Endothelial cell of umbilical vein (primary cell): ENCODE measurements at regions not wholly inside any gene's neighbourhood (a gene's known extent, or its start where the extent isn't known, plus 50 kb on each side); places are given as distances from the start of the nearest gene placed in this dataset.
A peak's percentile ranks its signal among the peaks of the same experiment; 100 is the strongest.
"Not testable (repeated sequence)": the region's sequence is repeated elsewhere in the genome, so short reads cannot be mapped to it uniquely, and the experiment has no call there.

ENCODE experiments used
- BruUV-seq: library from RNA; stranded (reverse); fragments of 400-500 nt; replicated peaks from 2 replicates; lab custom pipeline; 2021; lab: Mats Ljungman, UMichigan
- CTCF ChIA-PET: fragments of 300-600, 350-600 bp; sonication (Branson Sonifier 250); formaldehyde crosslinking; loops from one replicate; lab custom pipeline; 2021; ENCODE audit warnings: antibody characterized with exemption, inconsistent platforms; lab: Charles Lee
- POLR2A ChIA-PET: fragments of 300-600, 350-600 bp; sonication (Branson Sonifier 250); formaldehyde crosslinking; loops from one replicate; lab custom pipeline; 2021; ENCODE audit warnings: antibody characterized with exemption, inconsistent platforms; lab: Charles Lee
- DNase-seq: peaks from one replicate; pipeline ENCODE4 v3.0.0-alpha.2; 2011; ENCODE audit warnings: low read depth, low spot score
- FAIRE-seq: peaks from 2 replicates; lab custom pipeline; 2011; peaks lifted over from hg19 to GRCh38; lab: Jason Lieb, UNC
- H2AFZ ChIP-seq: 2 replicates; pipeline ENCODE4 v1.6.0; 2012; ENCODE audit warnings: low read depth, low read length, control low read depth, inconsistent platforms
- H3K27ac ChIP-seq: 2 replicates; pipeline ENCODE4 v1.5.1; 2011; ENCODE audit warnings: low read depth, mild to moderate bottlenecking, control low read depth, low read length, moderate library complexity; ENCODE audit not compliant: insufficient read depth
- H3K27me3 ChIP-seq, 2 experiments: 2 replicates each; pipeline versions ENCODE4 v1.6.0 to v1.6.1; 2011; ENCODE audit warnings: low read length in 2 of 2, mixed read lengths in 1 of 2; ENCODE audit not compliant: control insufficient read depth in 2 of 2, insufficient read depth in 2 of 2
- H3K36me3 ChIP-seq, 2 experiments: 2 replicates in 1 of 2; 3 replicates in 1 of 2; pipeline ENCODE4 v1.5.1; 2011; ENCODE audit warnings: low read length in 2 of 2, mild to moderate bottlenecking in 1 of 2, moderate library complexity in 1 of 2; ENCODE audit not compliant: control insufficient read depth in 2 of 2, insufficient read depth in 2 of 2; ENCODE audit errors: extremely low read depth in 1 of 2
- H3K4me1 ChIP-seq: 3 replicates; pipeline ENCODE4 v1.5.1; 2011; ENCODE audit warnings: mild to moderate bottlenecking, low read length; ENCODE audit not compliant: control insufficient read depth, insufficient read depth; ENCODE audit errors: extremely low read depth
- H3K4me2 ChIP-seq: 2 replicates; pipeline ENCODE4 v1.6.1; 2011; ENCODE audit warnings: low read length, control low read depth, mixed read lengths; ENCODE audit not compliant: insufficient read depth
- H3K4me3 ChIP-seq, 3 experiments: fragments of 200-600 bp in 1 of 3; sonication (generic), shearing (Covaris generic) in 1 of 3; replicated peaks in 1 of 3; 2 replicates each; pipeline ENCODE4 v1.5.1; 2011 to 2016; ENCODE audit warnings: control low read depth in 3 of 3, low read length in 3 of 3, mild to moderate bottlenecking in 2 of 3, inconsistent platforms in 1 of 3, low read depth in 1 of 3, moderate library complexity in 1 of 3; ENCODE audit not compliant: insufficient read depth in 1 of 3
- H3K79me2 ChIP-seq: 2 replicates; pipeline ENCODE4 v1.6.0; 2012; ENCODE audit warnings: low read length, inconsistent platforms; ENCODE audit not compliant: control insufficient read depth, insufficient read depth
- H3K9ac ChIP-seq: replicated peaks from 2 replicates; pipeline ENCODE3; 2011; ENCODE audit warnings: low read length, control low read depth; ENCODE audit not compliant: insufficient read depth; ENCODE audit errors: extremely low read depth
- H3K9me1 ChIP-seq: replicated peaks from 3 replicates; pipeline ENCODE4 v1.6.0; 2011; ENCODE audit warnings: mild to moderate bottlenecking, low read length; ENCODE audit not compliant: control insufficient read depth, insufficient read depth; ENCODE audit errors: extremely low read depth
- H3K9me3 ChIP-seq: replicated peaks from 2 replicates; pipeline ENCODE4 v1.5.1; 2012; ENCODE audit warnings: low read length, inconsistent platforms; ENCODE audit not compliant: control insufficient read depth, insufficient read depth
- H4K20me1 ChIP-seq: replicated peaks from 2 replicates; pipeline ENCODE3; 2011; ENCODE audit warnings: mild to moderate bottlenecking, low read length; ENCODE audit not compliant: control insufficient read depth, insufficient read depth; ENCODE audit errors: extremely low read depth
- CTCF ChIP-seq, 2 donors: IDR thresholded peaks; 1 replicate in 1 of 2; 2 replicates in 1 of 2; pipeline ENCODE4 v1.5.1; 2011; ENCODE audit warnings: low read length in 2 of 2, mild to moderate bottlenecking in 2 of 2, moderate library complexity in 2 of 2, control low read depth in 1 of 2, inconsistent platforms in 1 of 2, low read depth in 1 of 2; ENCODE audit not compliant: insufficient read depth in 1 of 2; ENCODE audit errors: extremely low read depth in 1 of 2
- EZH2 ChIP-seq: IDR thresholded peaks from 2 replicates; pipeline ENCODE4 v1.6.1; 2012; ENCODE audit warnings: borderline replicate concordance, low read depth, mild to moderate bottlenecking, moderate library complexity, low read length, inconsistent platforms; ENCODE audit not compliant: severe bottlenecking
- FOS ChIP-seq: IDR thresholded peaks from 2 replicates; pipeline ENCODE4 v1.6.1; 2011; ENCODE audit warnings: mild to moderate bottlenecking, low read length, moderate library complexity, borderline replicate concordance; ENCODE audit not compliant: insufficient read depth
- GATA2 ChIP-seq: IDR thresholded peaks from 2 replicates; pipeline ENCODE4 v1.7.0; 2011; ENCODE audit warnings: low read depth, mild to moderate bottlenecking, moderate library complexity, mixed read lengths, low read length; ENCODE audit not compliant: insufficient read length, insufficient read depth
- JUN ChIP-seq: IDR thresholded peaks from 2 replicates; pipeline ENCODE4 v1.6.1; 2011; ENCODE audit warnings: borderline replicate concordance, low read depth; ENCODE audit not compliant: insufficient read length, insufficient read depth
- MAX ChIP-seq: IDR thresholded peaks from 2 replicates; pipeline ENCODE4 v1.6.1; 2011; ENCODE audit not compliant: insufficient read depth, insufficient read length
- MYC ChIP-seq: IDR thresholded peaks from one replicate; pipeline ENCODE4 v1.6.1; 2011; ENCODE audit warnings: mild to moderate bottlenecking, low read depth, low read length
- POLR2A ChIP-seq: IDR thresholded peaks from 2 replicates; pipeline ENCODE4 v1.6.1; 2012; ENCODE audit warnings: low read depth, mild to moderate bottlenecking, control low read depth, low read length
- POLR2AphosphoS5 ChIP-seq: IDR thresholded peaks from 2 replicates; pipeline ENCODE4 v1.6.1; 2012; ENCODE audit warnings: low read depth, mild to moderate bottlenecking, control low read depth, low read length, moderate library complexity; ENCODE audit not compliant: insufficient read depth
- dilution Hi-C: fragments of 300-500 bp; cut with MboI; formaldehyde crosslinking; loops from one replicate; pipeline ENCODE4 v1.15.0; 2019; ENCODE audit warnings: low sequenced_read_pairs; ENCODE audit not compliant: extremely low pct_ligation_motif_present
- intact Hi-C: fragments of 100-400 bp; cut with micrococcal nuclease; formaldehyde crosslinking; loops from one replicate; pipeline ENCODE4 v1.10.0; 2022

GRCh38 chr9:73089304-73089985, 62.2 kb upstream of the ANXA1 start:
- TF ChIP-seq POLR2AphosphoS5 (no peak), MYC (no peak), MAX (no peak), JUN (no peak), POLR2A (no peak), FOS (no peak), CTCF (IDR thresholded peaks at IDR 0.05; ENCODE audit: extremely low read depth in 1 of 2, insufficient read depth in 1 of 2, low read depth in 1 of 2, low read length in 2 of 2) (no peak), EZH2 (no peak), GATA2 (no peak)
- no peaks in the 10 kb centered on the region for H3K27me3 ChIP-seq
- CTCF ChIA-PET, result interaction anchor here (0.9 to 2.6 kb wide), 5 partner anchors 18 to 232 kb away, joined by 3 to 14 read pairs (median 6); no protein-coding TSS in a partner anchor
- DNase-seq (no peak), FAIRE-seq (no peak)
- H3K4me3 ChIP-seq, result no peak overlapping the region
- H3K9me1 ChIP-seq, result no peaks in the 10 kb centered on the region
- no peak overlapping the region for H3K9ac ChIP-seq
- peak overlapping the region; percentile 57 for H2AFZ ChIP-seq
- no peaks in the 10 kb centered on the region for H3K36me3 ChIP-seq
- intact Hi-C loops (no loop called here), dilution Hi-C loops (loop anchor here (25.0 kb wide), 1 partner anchor 227 kb away; no protein-coding TSS in a partner anchor)
- no TSS peak for BruUV-seq
- POLR2A ChIA-PET, result no interaction called here
- H3K27ac ChIP-seq, result no peak overlapping the region
- H4K20me1 ChIP-seq, result no peaks in the 10 kb centered on the region
- no peaks in the 10 kb centered on the region for H3K79me2 ChIP-seq
- H3K4me1 ChIP-seq, result peaks cover 3% of the 10 kb centered on the region
- H3K4me2 ChIP-seq, result no peak overlapping the region
- no peaks in the 10 kb centered on the region for H3K9me3 ChIP-seq

GRCh38 chr9:73087876-73088275, 63.8 kb upstream of the ANXA1 start:
- H3K4me3 ChIP-seq, H3K4me2 ChIP-seq, intact Hi-C loops, DNase-seq, H3K9me3 ChIP-seq, H3K9me1 ChIP-seq, CTCF ChIA-PET, FAIRE-seq, H3K79me2 ChIP-seq, H3K27ac ChIP-seq, POLR2A ChIA-PET, H3K9ac ChIP-seq, H3K4me1 ChIP-seq, BruUV-seq, H4K20me1 ChIP-seq, H2AFZ ChIP-seq, H3K27me3 ChIP-seq, H3K36me3 ChIP-seq: not testable (repeated sequence)
- dilution Hi-C loops, result loop anchor here (25.0 kb wide), 1 partner anchor 226 kb away; no protein-coding TSS in a partner anchor
